ENCODE measurements at regions not wholly inside any gene's neighbourhood (a gene's known extent, or its start where the extent isn't known, plus 50 kb on each side); places are given as distances from the start of the nearest gene placed in this dataset.
A peak's percentile ranks its signal among the peaks of the same experiment; 100 is the strongest.
"Not testable (repeated sequence)": the region's sequence is repeated elsewhere in the genome, so short reads cannot be mapped to it uniquely, and the experiment has no call there.

- no peak for DNase-seq
Observed at GRCh38 chr22:48940266-48941032, 887.2 kb downstream of the BRD1 start.

DNA sequence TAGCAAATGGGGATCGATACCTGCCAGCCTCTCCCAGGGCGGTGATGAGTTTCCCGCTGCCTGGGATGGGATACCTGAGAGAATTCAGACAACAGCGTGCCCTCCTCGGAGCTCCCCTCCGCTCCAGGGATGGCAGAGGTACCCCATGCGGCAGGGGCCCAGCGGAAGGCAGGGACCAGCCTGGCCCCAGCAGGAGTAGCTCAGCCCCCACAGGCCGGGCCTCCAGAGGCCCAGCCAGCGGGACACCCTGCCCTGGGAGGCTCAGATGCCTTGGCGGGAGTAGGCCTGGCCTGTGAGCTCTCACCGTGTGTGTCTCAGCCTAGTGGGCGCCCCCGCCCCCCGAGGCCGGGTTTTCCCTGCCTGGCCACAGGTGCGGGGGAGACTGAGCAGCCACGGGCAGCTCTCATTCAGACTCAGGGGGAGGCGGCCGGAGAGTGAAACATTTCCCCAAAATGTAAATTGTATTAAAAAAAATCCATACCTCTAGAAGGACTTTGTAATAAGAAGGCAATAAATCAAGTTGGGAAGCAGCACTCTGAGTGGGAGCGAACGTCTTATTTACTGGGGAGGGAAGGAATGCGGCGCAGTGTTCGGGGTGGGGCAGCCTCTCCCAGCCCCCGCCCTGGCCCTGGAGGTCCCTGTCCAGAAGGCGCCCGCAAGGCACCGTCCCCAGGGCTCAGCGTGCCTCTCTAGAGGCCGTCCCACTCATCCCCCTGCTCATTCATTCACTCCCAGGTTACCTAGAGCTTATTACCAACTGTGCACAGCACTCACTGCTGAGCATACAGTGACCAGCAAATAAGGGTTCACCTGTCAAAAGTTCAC lies 888.0 kb downstream of the BRD1 start:
- no peak for DNase-seq

- no peak for DNase-seq
Observed at GRCh38 chr22:48938741-48939140, 888.9 kb downstream of the BRD1 start.

- no peak for DNase-seq
Observed at GRCh38 chr22:48937032-48937639, 890.5 kb downstream of the BRD1 start.

DNA sequence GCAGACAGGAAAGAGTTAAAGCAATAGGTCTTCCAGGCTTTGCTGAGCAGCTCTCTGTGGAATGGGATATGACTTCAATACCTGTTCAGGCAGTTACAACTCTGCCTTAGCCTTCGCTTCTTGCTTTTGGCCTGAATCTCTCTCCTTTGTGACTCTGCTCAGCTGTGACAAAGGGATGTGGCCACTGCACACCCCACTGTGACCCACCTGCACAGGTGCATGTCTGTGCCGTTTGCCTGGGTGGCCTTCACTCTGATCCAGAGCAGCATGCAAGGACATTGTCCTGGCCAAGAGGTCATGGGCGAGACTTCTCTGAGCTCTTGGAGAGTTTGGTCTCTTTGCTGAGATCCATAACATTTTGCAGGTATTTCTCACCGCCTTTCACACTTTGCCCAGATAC lies 891.3 kb downstream of the BRD1 start:
- DNase-seq, result no peak

- DNase-seq, result no peak
Observed at GRCh38 chr22:48934446-48934845, 893.2 kb downstream of the BRD1 start.

DNA sequence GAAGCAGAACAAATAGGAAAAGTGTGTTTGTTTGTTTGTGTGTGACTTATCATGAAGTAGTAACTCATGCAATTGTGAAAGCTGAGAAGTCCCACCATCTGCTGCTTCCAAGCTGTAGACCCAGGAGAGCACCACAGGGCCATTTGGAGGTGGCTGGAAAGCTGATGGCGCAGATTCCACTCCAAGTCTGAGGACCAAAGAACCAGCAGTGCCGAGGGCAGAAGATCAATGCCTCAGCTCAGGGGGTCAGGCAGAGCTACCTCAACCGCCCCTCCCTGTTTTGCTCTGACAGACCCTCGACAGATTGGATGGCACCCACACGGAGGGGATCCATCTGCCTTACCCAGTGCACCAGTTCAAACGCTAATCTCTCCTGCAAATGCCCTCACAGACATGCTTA lies 896.2 kb downstream of the BRD1 start:
- no peak for DNase-seq

- DNase-seq, result no peak
Observed at GRCh38 chr22:48929276-48929790, 898.3 kb downstream of the BRD1 start.

DNA sequence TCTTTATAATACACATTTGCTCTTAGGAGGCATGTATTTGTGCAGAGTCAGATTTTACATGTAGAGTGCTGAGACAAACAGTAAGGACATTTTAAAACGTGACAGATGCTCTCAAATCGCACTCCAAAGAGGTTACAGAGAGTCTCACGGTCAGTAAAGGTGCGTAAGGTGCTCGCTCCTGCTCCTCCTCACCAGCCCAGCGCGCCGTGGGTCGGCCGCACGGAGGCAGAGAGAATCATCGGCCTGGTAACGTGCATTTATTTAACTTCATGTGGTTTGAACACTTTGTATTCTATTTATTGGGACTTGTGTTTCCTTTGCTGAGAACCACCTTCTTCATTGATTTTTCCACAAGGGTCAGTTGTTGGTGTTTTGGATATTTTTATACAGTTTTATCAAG lies 900.1 kb downstream of the BRD1 start:
- DNase-seq, result no peak

GRCh38 chr22:48926643-48927042 lies 901.0 kb downstream of the BRD1 start:
- no peak for DNase-seq

GRCh38 chr22:48926136-48926535 lies 901.5 kb downstream of the BRD1 start:
- DNase-seq, result no peak

DNA sequence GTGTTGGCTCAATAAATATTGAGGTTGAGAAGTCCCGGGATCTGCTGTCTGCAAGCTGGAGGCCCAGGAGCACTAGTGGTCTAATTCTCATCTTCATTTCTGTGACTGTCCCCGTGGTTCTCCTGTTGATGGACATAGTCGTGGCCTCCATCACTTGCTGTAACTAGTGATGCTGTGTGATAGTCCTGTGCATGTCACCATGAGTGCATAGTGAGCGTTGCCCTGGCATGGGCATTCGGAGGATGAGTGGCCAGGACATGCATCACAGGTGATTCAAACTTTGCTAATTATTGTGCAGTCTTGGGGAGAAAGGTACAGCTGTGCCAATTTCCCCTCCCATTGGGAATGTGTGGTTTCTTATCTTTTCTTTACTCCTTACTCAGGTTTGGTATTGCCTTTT lies 902.2 kb downstream of the BRD1 start:
- no peak for DNase-seq

GRCh38 chr22:48923996-48924395 lies 903.7 kb downstream of the BRD1 start:
- DNase-seq, result no peak

GRCh38 chr22:48923165-48923865 lies 904.4 kb downstream of the BRD1 start:
- DNase-seq, result no peak

DNA sequence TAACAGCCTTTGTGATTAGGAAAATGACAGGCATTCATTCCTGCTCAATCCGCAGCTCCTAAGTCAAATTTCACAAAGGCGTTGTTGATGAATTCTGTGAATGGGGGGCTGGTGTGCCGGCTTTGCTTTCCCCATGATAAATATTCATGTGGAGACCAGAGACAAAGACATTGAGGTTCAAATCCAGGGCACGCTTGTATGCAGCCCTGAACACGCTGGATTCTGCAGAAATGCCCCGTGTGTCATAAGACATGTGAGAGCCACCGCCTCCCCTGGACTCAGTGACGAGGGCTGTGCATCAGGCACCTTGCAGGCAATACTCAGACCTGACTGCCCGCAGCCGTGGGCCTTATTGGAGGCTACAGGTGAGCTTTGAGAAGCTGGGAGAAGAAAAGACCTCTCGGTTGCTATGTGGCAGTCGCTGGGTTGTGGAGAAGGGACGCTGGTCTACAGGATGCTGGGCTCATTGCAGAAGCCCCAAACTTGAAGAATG lies 906.2 kb downstream of the BRD1 start:
- DNase-seq, result no peak

GRCh38 chr22:48920776-48921241 lies 906.9 kb downstream of the BRD1 start:
- DNase-seq, result no peak

DNA sequence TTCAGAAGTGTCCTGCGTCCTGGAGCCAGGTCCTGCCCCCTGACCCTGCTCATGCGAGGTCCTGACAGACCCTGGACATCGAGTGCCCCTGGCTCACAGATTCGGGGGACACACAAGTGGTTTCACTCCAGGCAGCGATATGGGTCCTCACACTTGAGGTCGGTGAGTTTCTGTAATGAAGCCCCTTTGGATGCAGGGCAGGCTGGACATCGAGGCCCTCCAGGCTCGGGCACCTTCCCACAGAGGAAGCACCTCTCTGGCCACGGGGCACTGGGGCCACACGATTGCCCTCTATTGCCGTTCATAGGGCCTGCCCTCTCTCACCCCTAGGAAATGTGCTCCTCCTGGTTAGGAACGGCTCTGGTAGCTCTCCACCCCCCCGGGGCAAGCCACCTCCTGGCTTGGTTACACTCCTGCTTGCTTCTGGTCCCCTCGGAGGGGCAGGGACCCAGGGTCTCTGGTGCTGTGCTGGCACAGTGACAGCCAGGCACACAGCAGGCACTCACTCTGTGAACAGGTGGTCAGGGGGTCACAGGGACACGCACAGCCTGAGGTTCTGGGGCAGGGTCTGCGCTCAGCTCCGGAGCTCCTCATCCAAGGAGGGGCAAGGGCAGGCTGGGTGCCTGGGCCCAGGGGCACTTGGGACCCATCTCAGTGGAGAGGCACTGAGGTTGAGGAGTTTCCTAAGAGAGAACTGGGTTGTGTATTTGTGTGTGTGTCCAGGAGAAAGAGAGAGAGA lies 907.7 kb downstream of the BRD1 start:
- DNase-seq, result no peak

- no peak for DNase-seq
Observed at GRCh38 chr22:48919187-48919590, 908.5 kb downstream of the BRD1 start.

DNA sequence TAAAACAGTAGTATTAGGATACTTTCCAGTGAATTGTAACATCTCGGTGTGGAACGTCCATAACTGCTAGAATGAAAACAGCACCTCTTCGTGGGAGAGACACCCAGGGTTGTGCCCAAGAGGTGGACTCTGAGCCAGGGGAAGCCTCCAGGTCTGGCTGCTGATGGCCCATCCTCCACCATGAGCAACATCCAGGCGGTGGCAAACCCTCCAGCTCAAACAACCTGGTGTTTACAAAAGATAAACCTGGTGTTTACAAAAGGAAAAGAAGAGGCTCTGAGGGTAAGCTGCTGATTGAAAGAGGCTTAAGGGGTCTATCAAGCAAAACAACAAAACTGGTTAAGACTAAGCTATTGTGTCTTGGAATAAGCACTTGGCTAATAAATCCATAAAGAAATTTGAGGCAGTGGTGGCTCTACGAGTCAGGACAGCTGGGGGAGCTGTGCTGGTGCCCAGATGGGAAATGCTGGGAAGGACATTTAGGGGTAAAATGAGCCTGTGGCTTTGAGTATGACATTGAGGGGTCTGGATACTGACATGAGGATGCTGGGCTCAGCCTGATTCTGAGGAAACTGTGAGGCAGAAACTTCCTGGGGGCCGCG lies 909.0 kb downstream of the BRD1 start:
- no peak for DNase-seq

DNA sequence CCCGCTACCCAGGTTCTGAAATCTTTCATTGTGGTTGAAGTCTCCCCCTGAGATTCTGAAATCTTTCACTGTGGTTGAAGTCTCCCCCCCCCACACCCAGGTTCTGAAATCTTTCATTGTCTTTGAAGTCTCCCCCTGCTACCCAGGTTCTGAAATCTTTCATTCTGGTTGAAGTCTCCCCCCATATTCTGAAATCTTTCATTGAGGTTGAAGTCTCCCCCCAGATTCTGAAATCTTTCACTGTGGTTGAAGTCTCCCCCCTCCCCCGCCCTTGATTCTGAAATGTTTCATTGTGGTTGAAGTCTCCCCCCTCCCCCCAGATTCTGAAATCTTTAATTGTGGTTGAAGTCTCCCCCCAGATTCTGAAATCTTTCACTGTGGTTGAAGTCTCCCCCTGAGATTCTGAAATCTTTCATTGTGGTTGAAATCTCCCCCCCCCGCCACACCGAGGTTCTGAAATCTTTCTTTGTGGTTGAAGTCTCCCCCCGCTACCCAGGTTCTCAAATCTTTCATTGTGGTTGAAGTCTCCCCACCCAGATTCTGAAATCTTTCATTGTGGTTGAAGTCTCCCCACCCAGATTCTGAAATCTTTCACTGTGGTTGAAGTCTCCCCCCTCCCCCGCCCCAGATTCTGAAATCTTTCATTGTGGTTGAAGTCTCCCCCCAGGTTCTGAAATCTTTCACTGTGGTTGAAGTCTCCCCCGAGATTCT lies 915.2 kb downstream of the BRD1 start:
- DNase-seq, result peak in 1 of 2 donors; percentile 6

DNA sequence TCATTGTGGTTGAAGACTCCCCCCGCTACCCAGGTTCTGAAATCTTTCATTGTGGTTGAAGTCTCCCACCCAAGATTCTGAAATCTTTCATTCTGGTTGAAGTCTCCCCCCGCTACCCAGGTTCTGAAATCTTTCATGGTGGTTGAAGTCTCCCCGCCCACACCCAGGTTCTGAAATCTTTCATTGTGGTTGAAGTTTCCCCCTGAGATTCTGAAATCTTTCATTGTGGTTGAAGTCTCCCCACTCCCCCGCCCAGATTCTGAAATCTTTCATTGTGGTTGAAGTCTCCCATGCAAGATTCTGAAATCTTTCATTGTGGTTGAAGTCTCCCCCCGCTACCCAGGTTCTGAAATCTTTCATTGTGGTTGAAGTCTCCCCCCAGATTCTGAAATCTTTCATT lies 916.0 kb downstream of the BRD1 start:
- DNase-seq, result not testable (repeated sequence)
